ENCODE measurements at regions not wholly inside any gene's neighbourhood (a gene's known extent, or its start where the extent isn't known, plus 50 kb on each side); places are given as distances from the start of the nearest gene placed in this dataset.

- no peaks in the 10 kb centered on the region for H4K20me1 ChIP-seq (ENCODE audit: control insufficient read depth, insufficient read depth, insufficient read length)
- no peak overlapping the region for H3K18ac ChIP-seq (ENCODE audit: insufficient read length, low read depth, low read length)
- no peak overlapping the region for H2AK5ac ChIP-seq (ENCODE audit: insufficient read length, low read length)
- H3K4me1 Mint-ChIP-seq = no peaks in the 10 kb centered on the region
- H3K4ac ChIP-seq (ENCODE audit: low read depth, low read length) = no peak overlapping the region
- no peaks in the 10 kb centered on the region for H3K79me2 ChIP-seq (ENCODE audit: insufficient read depth, low read length)
- no peak overlapping the region for H4K91ac ChIP-seq (ENCODE audit: insufficient read length, low read depth, low read length)
- no peaks in the 10 kb centered on the region for H3K27me3 ChIP-seq (ENCODE audit: insufficient read depth, low read length)
- H2BK5ac ChIP-seq (ENCODE audit: insufficient read length, low read length) = no peak overlapping the region
- H3K27ac ChIP-seq (ENCODE audit: insufficient read length, low read depth, low read length) = no peak overlapping the region
- no peak overlapping the region for H3K56ac ChIP-seq (ENCODE audit: insufficient read length, low read depth, low read length)
- no peak overlapping the region for H3K4me2 ChIP-seq (ENCODE audit: insufficient read depth, insufficient read length, low read length)
- H3K9me3 ChIP-seq (ENCODE audit: control insufficient read depth, low read depth, low read length) = no peaks in the 10 kb centered on the region
- no peak for TF ChIP-seq CTCF (conservative IDR thresholded peaks at IDR 0.05)
- H4K8ac ChIP-seq (replicated peaks; ENCODE audit: insufficient read length, low read depth, low read length) = no peak overlapping the region
- H3T11ph ChIP-seq (ENCODE audit: low read length) = no peak overlapping the region
- no peak overlapping the region for H3K27ac Mint-ChIP-seq
- no peaks in the 10 kb centered on the region for H3K79me1 ChIP-seq (ENCODE audit: insufficient read depth, low read depth, low read length, poor library complexity, severe bottlenecking)
- WGBS (ENCODE audit: extremely low coverage, insufficient read length, low lambda C conversion rate) = no CpG with 5 or more reads among the region's 1 CpG
- H2BK12ac ChIP-seq (ENCODE audit: insufficient read length, low read depth, low read length) = no peak overlapping the region
- no peak overlapping the region for H2BK15ac ChIP-seq (ENCODE audit: low read depth, low read length)
- no peak overlapping the region for H3K4me3 Mint-ChIP-seq
- no peaks in the 10 kb centered on the region for H3K27me3 Mint-ChIP-seq (ENCODE audit: low read depth)
- no peak for DNase-seq
- no peak overlapping the region for H4K5ac ChIP-seq (ENCODE audit: insufficient read length, low read depth, low read length)
- no peaks in the 10 kb centered on the region for H3K36me3 Mint-ChIP-seq (ENCODE audit: insufficient read depth in 1 of 3, low read depth in 3 of 3)
- H3K23me2 ChIP-seq (ENCODE audit: insufficient read length, low read depth, low read length, poor library complexity, severe bottlenecking) = no peaks in the 10 kb centered on the region
- no peaks in the 10 kb centered on the region for H3K4me1 ChIP-seq (ENCODE audit: insufficient read depth, low read length)
- peaks cover 2 to 3% of the 10 kb centered on the region in 2 experiments; a peak in 2 of 5 replicates for H3K9me3 Mint-ChIP-seq
- H2BK120ac ChIP-seq (ENCODE audit: low read depth, low read length, poor library complexity, severe bottlenecking) = no peak overlapping the region
- H2AFZ ChIP-seq (ENCODE audit: low read length) = no peak overlapping the region
- H2BK20ac ChIP-seq (ENCODE audit: low read depth, low read length, poor library complexity, severe bottlenecking) = no peak overlapping the region
- no peak overlapping the region for H3K9ac ChIP-seq (ENCODE audit: extremely low read depth, insufficient read length, low read length)
- no peak overlapping the region for H3K23ac ChIP-seq (ENCODE audit: insufficient read length, low read depth, low read length)
- no peak overlapping the region for H3K14ac ChIP-seq (ENCODE audit: insufficient read depth, low read length)
Observed at GRCh38 chr14:53620890-53621289, 335.7 kb downstream of the BMP4 start.
